LNCaP clone FGC (cell line): ENCODE measurements at regions not wholly inside any gene's neighbourhood (a gene's known extent, or its start where the extent isn't known, plus 50 kb on each side); places are given as distances from the start of the nearest gene placed in this dataset.

Experiments used
- DNase-seq: peaks from one replicate; pipeline ENCODE4 v3.0.0-alpha.2; 2011; ENCODE audit warnings: low read depth
- H3K4me3 ChIP-seq: 2 replicates; pipeline ENCODE4 v1.5.1; 2011; ENCODE audit warnings: mild to moderate bottlenecking, low read depth, low read length, control low read depth
- TF ChIP-seq, protein P1 (sequence below): IDR thresholded peaks from 2 replicates; pipeline ENCODE4 v1.5.1; 2012; ENCODE audit warnings: mild to moderate bottlenecking; ENCODE audit not compliant: control insufficient read depth, insufficient read depth; ENCODE audit errors: extremely low read depth

DNA sequence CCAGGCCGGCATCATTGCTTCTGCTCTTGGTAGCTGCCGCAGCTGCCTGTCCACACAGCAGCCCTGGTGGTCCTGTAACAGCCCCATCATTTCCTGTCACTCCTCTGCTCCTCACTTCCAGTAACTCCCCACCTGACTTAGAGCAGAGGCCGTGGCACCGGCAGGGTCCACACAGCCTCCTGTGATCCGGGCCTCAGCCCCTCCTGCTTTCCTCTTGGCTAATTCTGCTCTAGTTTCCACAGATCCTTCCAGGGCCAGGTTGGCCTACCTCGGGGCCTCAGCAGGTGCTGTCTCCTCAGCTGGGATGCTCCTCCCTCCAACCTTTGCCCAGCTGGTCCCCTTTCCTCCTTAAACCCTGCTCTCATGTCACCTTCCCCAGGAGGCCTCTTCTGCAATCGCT lies 80.2 kb downstream of the FZD10 start:
- no peak overlapping the region for H3K4me3 ChIP-seq
- no peak for DNase-seq
- TF ChIP-seq, protein P1, sequence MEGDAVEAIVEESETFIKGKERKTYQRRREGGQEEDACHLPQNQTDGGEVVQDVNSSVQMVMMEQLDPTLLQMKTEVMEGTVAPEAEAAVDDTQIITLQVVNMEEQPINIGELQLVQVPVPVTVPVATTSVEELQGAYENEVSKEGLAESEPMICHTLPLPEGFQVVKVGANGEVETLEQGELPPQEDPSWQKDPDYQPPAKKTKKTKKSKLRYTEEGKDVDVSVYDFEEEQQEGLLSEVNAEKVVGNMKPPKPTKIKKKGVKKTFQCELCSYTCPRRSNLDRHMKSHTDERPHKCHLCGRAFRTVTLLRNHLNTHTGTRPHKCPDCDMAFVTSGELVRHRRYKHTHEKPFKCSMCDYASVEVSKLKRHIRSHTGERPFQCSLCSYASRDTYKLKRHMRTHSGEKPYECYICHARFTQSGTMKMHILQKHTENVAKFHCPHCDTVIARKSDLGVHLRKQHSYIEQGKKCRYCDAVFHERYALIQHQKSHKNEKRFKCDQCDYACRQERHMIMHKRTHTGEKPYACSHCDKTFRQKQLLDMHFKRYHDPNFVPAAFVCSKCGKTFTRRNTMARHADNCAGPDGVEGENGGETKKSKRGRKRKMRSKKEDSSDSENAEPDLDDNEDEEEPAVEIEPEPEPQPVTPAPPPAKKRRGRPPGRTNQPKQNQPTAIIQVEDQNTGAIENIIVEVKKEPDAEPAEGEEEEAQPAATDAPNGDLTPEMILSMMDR: no peak

DNA sequence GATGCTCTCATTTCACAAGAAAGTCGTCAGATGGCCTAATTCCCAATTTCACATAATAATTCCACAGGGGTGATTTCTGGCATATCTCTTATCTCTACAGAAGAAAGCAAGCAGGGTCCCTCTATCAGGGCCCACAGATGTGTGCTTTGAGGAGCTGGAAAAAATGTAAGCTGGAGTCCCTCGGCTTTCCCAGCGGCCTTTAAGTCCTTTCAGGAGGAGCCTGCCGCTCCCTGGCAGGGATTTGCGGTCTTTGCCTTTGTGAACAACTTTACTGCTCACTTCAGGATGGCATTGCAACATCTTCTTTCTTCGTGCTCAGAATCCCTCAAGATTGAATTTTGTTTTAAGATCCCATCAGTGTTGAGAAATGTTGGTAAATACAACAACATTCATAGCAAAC lies 83.0 kb downstream of the FZD10 start:
- TF ChIP-seq, protein P1: no peak
- H3K4me3 ChIP-seq: no peak overlapping the region
- DNase-seq: no peak

DNA sequence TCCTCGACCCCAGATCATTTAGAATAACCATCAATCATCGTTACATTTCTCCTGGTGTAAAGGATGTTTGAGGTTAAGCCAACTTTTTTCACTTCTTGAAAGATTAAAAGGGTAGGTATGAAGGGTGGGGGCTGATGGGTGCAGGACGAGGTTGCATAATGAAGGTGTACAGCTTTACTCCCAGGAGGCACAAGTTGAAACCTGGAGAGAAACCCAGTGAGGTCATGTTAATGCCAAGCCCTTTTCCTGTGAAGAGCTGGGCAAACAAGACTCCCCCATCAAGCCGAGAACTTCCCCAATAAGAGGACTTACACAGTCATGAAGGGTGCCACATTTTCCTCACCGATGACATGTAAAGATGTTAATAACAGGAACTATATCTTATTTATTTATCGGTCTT lies 84.3 kb downstream of the FZD10 start:
- TF ChIP-seq, protein P1: no peak
- DNase-seq: no peak

DNA sequence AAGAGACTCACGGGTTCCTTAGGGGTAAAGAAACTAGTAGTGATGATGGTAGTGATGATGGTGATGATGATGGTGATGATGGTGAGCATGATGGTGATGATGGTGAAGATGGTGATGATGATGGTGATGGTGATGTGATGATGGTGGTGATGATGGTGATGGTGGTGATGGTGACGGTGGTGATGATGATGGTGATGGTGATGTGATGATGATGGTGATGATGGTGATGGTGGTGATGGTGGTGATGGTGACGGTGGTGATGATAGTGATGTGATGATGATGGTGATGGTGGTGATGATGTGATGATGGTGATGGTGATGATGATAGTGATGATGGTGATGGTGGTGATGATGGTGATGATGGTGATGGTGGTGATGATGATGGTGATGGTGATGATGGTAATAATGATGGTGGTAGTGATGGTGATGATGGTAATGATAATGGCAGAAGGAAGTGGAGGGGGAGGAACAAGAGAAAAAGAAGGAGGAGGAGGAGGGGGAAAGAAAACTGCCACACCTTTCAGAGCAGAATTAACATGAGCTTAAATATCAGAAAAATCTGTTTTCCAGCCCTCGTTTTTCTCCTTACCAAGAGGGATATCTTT lies 85.5 kb downstream of the FZD10 start:
- no peak for DNase-seq
- TF ChIP-seq, protein P1: no peak

More for the DNA sequence above, 84.3 kb downstream of the FZD10 start:
- no peak overlapping the region for H3K4me3 ChIP-seq

DNA sequence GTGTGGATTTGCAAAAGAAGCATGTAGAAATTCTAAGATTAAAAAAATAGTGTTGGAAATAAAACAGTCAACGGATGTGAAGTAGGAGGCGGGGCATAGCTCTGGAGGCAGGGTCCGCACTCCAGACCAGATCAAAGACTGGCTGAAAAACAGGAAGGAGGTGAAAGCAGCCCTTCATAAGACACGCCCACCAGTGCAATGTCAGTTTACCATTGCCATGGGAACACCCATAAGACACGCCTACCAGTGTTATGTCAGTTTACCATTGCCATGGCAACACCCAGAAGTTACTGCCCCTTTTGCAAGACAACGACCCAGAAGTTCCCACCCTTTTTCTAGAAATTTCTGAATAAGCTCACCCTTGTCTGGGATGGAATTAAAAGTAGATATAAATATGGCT lies 87.1 kb downstream of the FZD10 start:
- no peak for DNase-seq
- H3K4me3 ChIP-seq: no peak overlapping the region
- TF ChIP-seq, protein P1: no peak

More for the DNA sequence above, 85.5 kb downstream of the FZD10 start:
- H3K4me3 ChIP-seq: no peak overlapping the region

DNA sequence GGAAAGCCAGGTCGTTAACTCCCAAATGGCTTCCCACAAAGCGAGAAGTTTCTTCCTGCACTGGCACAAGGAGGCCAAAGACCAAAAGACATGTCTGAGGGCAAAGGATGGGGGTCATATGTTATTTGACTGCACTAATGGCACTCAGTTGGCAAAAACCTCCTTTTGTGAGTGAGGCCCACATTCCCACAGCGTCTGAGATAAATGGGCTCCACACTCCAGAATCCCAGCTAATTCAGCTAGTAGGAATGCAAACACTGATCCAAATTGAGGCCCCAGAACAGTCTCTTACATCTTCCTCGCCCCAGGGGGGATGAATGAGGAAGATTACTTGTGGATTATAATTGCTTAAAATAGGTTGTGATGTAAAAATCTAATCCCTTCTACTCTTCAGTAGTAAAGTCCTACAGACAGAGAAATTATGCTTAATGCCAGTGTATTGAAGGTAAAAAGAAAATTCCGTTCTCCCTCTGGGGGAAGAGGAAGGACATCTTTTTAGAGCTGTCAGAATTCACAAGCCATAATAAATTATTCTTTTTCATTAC lies 86.4 kb upstream of the PIWIL1 start:
- TF ChIP-seq, protein P1: no peak
- no peak overlapping the region for H3K4me3 ChIP-seq
- no peak for DNase-seq

DNA sequence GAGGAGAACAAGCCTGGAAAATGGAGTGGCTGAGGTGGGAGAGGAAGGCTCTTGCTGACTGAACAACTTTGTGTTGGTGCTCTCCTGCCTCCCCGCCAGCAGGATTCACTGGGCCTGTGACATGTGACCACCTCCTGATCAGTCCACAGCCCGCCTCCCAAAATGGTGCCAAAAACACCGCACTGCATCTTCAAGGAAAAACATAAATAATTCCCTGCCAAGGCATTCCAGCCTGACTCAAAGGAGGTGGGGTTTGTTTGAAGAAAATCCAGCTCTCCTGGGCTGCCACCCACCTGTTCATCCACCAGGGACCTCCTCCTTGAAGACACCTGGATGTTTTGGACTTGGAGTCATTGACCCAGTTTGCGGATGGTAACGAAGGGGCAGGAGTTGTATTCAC lies 83.8 kb upstream of the PIWIL1 start:
- H3K4me3 ChIP-seq: no peak overlapping the region
- no peak for DNase-seq
- TF ChIP-seq, protein P1: no peak
